DOHH2 (cell line): ENCODE measurements at regions not wholly inside any gene's neighbourhood (a gene's known extent, or its start where the extent isn't known, plus 50 kb on each side); places are given as distances from the start of the nearest gene placed in this dataset.

Experiments
- CTCF ChIP-seq: fragments of 200-600 bp; sonication (generic); IDR thresholded peaks from one replicate; pipeline ENCODE4 v1.5.1; 2014; ENCODE audit warnings: antibody characterized with exemption, mild to moderate bottlenecking, low read depth, low read length; ENCODE audit not compliant: poor library complexity, severe bottlenecking
- EZH2phosphoT487 ChIP-seq: fragments of 200-600 bp; sonication (generic); IDR thresholded peaks from 2 replicates; pipeline ENCODE4 v1.6.1; 2017; ENCODE audit warnings: borderline replicate concordance, mild to moderate bottlenecking, antibody characterized with exemption, low read length, moderate library complexity, mixed read lengths

- TF ChIP-seq CTCF (no peak), EZH2phosphoT487 (no peak)
Measured at GRCh38 chr1:182189535-182190066, 128.1 kb upstream of the ZNF648 start.
